Left lung (tissue), 4 donors: ENCODE measurements at regions not wholly inside any gene's neighbourhood (a gene's known extent, or its start where the extent isn't known, plus 50 kb on each side); places are given as distances from the start of the nearest gene placed in this dataset.

Experiments
- ATAC-seq: fragments of 200-7000 bp; cut with Tn5 transposase; one replicate; pipeline ENCODE4 v1.9.1; 2020; ENCODE audit warnings: moderate library complexity
- DNase-seq, 4 donors: peaks; one replicate each; pipeline ENCODE4 v3.0.0-alpha.2; 2013 to 2020
- H3K27ac ChIP-seq, 2 donors: fragments of 200-600 bp; sonication (generic) in 1 of 2; one replicate each; pipeline versions ENCODE4 v1.5.0 to v1.8.0; 2020 to 2021
- H3K27me3 ChIP-seq, 2 donors: fragments of 200-600 bp; sonication (generic) in 1 of 2; one replicate each; pipeline versions ENCODE4 v1.5.0 to v1.8.0; 2020 to 2021
- H3K36me3 ChIP-seq, 2 donors: fragments of 200-600 bp; sonication (generic) in 1 of 2; one replicate each; pipeline versions ENCODE4 v1.5.0 to v1.8.0; 2020 to 2021
- H3K4me1 ChIP-seq, 2 donors: fragments of 200-600 bp; one replicate each; pipeline ENCODE4 v1.8.0; 2021
- H3K4me3 ChIP-seq, 2 donors: fragments of 200-600 bp; sonication (generic) in 1 of 2; one replicate each; pipeline versions ENCODE4 v1.5.0 to v1.8.0; 2020 to 2021; ENCODE audit warnings: mild to moderate bottlenecking in 1 of 2
- H3K9me3 ChIP-seq, 2 donors: fragments of 200-600 bp; sonication (generic) in 1 of 2; one replicate each; pipeline versions ENCODE4 v1.5.0 to v1.8.0; 2020 to 2021
- intact Hi-C, 2 donors: fragments of 100-400 bp; cut with DNase I; formaldehyde crosslinking; loops; one replicate each; pipeline versions ENCODE4 v1.11.2 to v1.14.2; 2022
- TF ChIP-seq, protein P1 (sequence below), 2 donors: fragments of 200-600 bp; sonication (generic) in 1 of 2; IDR thresholded peaks; one replicate each; pipeline versions ENCODE4 v1.5.0 to v1.8.0; 2021; ENCODE audit warnings: antibody characterized with exemption in 2 of 2
- donor health status: DM: no; HTN: yes; CAD: no.
- donor health status: DM: no; HTN: no; CAD: no.

DNA sequence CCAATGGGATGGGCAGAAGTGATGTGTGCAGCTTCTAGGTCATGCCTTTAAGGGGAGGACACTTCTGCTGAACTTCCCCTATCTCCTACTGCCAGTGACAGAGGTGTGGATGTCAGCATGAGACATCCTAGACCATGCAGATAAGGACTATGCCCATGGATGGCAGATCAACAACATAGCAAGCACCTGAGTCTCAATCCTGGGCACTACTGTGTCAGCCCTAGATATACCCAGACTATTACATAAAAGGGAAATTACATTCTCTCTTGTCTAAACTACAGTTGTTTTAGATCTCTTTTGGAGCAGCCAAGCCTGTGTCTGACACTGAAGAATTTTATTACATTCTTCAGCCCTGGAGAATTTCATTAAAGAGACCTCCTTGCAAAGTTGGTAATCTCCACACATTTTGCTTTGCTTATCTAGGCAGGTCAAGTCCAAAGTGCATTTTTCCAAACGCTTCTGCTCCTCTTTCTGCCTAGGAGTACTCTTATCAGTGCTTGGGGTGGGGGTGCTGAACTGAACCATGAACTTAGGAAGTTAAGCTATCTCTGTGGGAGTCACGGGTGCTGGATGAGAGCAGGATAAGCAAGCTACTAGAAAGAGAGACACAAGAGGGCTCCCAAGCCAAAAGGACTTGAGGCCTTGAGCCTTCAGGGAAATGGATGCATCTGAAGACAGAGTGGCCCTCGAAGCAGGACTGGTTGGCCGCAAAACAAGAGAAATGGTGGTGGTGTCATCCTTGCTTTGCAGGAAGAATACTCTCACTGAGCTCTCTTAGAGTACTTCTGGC lies 95.2 kb upstream of the SPRED2 start:
- ATAC-seq (no peak), DNase-seq (no peak)
- intact Hi-C loops: no loop called here
- no peaks in the 10 kb centered on the region for H3K9me3 ChIP-seq
- H3K4me1 ChIP-seq: no peaks in the 10 kb centered on the region
- H3K27ac ChIP-seq: no peak overlapping the region
- TF ChIP-seq, protein P1, sequence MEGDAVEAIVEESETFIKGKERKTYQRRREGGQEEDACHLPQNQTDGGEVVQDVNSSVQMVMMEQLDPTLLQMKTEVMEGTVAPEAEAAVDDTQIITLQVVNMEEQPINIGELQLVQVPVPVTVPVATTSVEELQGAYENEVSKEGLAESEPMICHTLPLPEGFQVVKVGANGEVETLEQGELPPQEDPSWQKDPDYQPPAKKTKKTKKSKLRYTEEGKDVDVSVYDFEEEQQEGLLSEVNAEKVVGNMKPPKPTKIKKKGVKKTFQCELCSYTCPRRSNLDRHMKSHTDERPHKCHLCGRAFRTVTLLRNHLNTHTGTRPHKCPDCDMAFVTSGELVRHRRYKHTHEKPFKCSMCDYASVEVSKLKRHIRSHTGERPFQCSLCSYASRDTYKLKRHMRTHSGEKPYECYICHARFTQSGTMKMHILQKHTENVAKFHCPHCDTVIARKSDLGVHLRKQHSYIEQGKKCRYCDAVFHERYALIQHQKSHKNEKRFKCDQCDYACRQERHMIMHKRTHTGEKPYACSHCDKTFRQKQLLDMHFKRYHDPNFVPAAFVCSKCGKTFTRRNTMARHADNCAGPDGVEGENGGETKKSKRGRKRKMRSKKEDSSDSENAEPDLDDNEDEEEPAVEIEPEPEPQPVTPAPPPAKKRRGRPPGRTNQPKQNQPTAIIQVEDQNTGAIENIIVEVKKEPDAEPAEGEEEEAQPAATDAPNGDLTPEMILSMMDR (IDR thresholded peaks at IDR 0.05): no peak
- H3K4me3 ChIP-seq: no peak overlapping the region
- H3K36me3 ChIP-seq: no peaks in the 10 kb centered on the region
- no peaks in the 10 kb centered on the region for H3K27me3 ChIP-seq

DNA sequence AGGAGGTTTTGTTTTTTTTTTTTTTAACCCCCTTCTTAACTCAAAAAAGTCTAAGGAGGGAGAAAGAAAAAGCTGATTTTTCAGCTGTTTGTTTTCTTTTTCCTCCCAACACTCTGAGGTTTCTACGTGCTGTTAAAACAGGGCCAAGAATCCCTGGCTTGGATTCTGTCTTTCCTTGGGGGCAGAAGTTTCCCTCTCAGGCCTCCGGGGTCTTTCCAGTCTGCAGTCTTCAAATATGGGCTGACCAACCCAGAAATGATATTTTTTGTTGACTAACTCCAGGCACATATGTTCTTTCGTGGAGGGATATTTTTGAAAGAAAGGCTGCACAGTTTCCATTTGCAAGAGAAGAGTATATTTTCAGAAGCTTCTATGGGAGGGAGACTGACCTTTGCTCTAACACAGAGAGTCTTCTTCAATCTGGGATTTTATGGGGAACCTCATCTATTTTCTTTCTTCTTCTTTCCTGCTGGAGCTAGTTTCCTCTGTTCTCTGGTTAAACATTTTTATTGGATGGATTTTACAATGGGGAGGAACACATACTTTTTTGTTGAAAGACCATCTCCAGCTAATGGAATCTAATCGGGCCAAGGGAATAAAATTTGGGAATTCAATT lies 93.3 kb upstream of the SPRED2 start:
- H3K4me1 ChIP-seq: no peaks in the 10 kb centered on the region
- DNase-seq: peak in 1 of 4 donors; percentile 13
- no peaks in the 10 kb centered on the region for H3K36me3 ChIP-seq

DNA sequence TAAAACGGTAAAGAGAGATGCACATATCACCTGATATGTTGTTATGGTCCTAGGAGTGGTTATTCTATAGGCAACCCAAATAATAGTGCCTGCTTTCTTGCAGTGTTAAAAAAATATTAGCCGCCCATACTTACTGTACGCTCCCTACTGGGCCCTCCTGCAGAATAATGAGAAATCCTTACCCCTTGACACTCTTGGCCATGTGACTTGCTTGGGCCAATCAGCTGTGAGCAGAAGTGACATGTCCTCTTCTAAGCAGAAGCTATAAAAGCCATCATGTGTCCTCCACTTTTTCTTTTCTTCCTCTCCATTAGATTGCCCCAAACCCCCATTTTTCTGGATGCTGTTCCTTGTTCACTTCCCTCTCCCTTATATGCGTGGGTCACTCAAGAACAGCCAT lies 90.5 kb upstream of the SPRED2 start:
- Histone ChIP-seq H3K36me3 (no peaks in the 10 kb centered on the region), H3K9me3 (no peaks in the 10 kb centered on the region), H3K27me3 (no peaks in the 10 kb centered on the region), H3K4me3 (no peak overlapping the region), H3K4me1 (no peaks in the 10 kb centered on the region), H3K27ac (no peak overlapping the region)
- intact Hi-C loops: no loop called here
- no peak for DNase-seq
- TF ChIP-seq, protein P1 (IDR thresholded peaks at IDR 0.05): no peak
- ATAC-seq: no peak

More for the DNA sequence above, 93.3 kb upstream of the SPRED2 start:
- Histone ChIP-seq H3K9me3 (no peaks in the 10 kb centered on the region), H3K27ac (no peak overlapping the region), H3K4me3 (no peak overlapping the region), H3K27me3 (no peaks in the 10 kb centered on the region)
- no peak for ATAC-seq
- intact Hi-C loops: no loop called here
- TF ChIP-seq, protein P1 (IDR thresholded peaks at IDR 0.05): no peak

DNA sequence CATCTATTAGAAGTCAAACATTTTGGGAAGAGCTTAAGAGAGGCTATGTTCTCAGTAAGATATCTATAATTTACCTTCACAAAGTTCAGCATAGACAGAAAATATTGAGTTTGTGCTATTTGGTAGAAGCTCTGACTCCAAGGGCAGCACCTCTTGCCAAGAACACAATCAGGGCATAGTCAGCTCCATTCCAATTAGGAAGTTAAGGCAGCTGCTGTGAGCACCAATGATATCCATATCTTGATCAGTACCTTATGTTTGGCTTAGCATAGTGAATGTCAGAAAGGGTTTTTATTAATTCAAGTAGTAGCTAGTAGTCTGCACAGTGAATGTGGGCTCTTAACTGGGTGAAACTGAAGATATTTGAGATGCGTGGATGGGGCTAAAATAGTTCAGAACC lies 86.4 kb upstream of the SPRED2 start:
- no peaks in the 10 kb centered on the region for H3K27me3 ChIP-seq
- ATAC-seq (no peak), DNase-seq (no peak)
- H3K4me1 ChIP-seq: no peaks in the 10 kb centered on the region
- TF ChIP-seq, protein P1 (IDR thresholded peaks at IDR 0.05): no peak
- H3K36me3 ChIP-seq: no peaks in the 10 kb centered on the region
- no peak overlapping the region for H3K4me3 ChIP-seq
- no peak overlapping the region for H3K27ac ChIP-seq
- no peaks in the 10 kb centered on the region for H3K9me3 ChIP-seq
- intact Hi-C loops: no loop called here

DNA sequence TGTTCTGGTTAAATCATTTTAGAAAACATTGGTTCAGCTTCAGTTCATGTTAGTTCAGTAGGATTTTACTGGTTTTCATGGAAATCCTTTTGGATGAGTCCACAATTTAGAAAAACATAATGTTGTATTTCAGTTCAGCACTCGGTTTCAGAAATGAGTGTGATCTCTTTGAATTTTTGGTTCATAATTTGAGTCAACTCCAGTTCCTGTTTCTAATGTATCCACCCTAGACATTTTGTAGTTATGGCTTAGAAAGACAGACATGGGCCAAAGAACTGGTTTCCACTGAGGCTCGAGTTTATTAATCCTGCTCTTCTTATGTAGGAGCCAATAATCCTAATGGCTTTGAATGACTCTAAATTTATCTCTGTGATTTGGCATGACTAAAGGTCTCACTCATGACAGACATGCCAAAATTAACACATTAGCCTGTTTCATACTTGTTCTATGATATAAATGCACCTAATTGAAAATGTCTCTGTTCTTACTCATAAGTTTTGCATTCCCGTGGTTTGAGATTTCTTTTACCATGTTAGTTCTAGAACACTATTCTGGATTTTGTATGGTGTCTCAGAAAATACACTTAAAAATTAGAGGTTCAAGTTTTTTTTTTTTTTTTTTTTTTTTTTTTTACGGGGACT lies 82.3 kb upstream of the SPRED2 start:
- no peak overlapping the region for H3K27ac ChIP-seq
- H3K4me1 ChIP-seq: no peaks in the 10 kb centered on the region
- H3K9me3 ChIP-seq: no peaks in the 10 kb centered on the region
- no peaks in the 10 kb centered on the region for H3K36me3 ChIP-seq
- no peaks in the 10 kb centered on the region for H3K27me3 ChIP-seq
- no peak for ATAC-seq
- TF ChIP-seq, protein P1 (IDR thresholded peaks at IDR 0.05): no peak
- no peak overlapping the region for H3K4me3 ChIP-seq
- no peak for DNase-seq
- intact Hi-C loops: no loop called here
